ENCODE measurements at regions not wholly inside any gene's neighbourhood (a gene's known extent, or its start where the extent isn't known, plus 50 kb on each side); places are given as distances from the start of the nearest gene placed in this dataset.

DNA sequence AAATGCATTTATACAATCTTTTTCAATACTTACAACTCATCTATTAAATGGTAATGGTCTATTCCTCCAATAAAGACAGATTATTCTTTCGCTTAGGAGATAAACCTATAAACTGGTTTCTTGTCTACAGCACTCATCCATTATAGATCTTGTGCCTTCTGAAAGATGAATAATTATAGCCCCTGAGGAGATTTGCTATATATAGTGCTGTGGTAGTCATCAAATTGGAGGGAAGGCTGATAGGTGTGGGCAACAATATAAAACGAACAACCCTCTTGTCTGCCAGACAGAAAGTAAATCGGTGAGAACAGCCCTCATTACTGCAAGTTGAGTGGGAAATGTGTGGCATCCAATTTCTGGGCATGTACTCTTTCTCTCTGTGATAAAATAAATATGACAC, 292.5 kb upstream of the CNR1 start:
- Histone ChIP-seq H3K27me3 (ENCODE audit: insufficient read depth, low read length) (no peaks in the 10 kb centered on the region), H3K27ac (ENCODE audit: low read depth, low read length) (no peak overlapping the region), H3K9ac (ENCODE audit: low read length) (no peak overlapping the region), H3K36me3 (ENCODE audit: insufficient read depth, low read length) (no peaks in the 10 kb centered on the region), H3K4me3 (ENCODE audit: insufficient read depth, low read depth, low read length) (no peak overlapping the region), H3K4me2 (ENCODE audit: low read length) (no peak overlapping the region), H3K9me3 (ENCODE audit: insufficient read depth, low read depth, low read length) (no peaks in the 10 kb centered on the region), H3K4me1 (ENCODE audit: insufficient read depth, low read length) (no peaks in the 10 kb centered on the region), H2AFZ (ENCODE audit: low read depth, low read length) (no peak overlapping the region), H4K20me1 (ENCODE audit: insufficient read depth, low read length) (no peaks in the 10 kb centered on the region), H3K79me2 (ENCODE audit: insufficient read depth, low read length) (no peaks in the 10 kb centered on the region)
- Mint-ChIP-seq H3K27me3 (ENCODE audit: low read depth, unreplicated experiment) (no peaks in the 10 kb centered on the region), H3K9me3 (ENCODE audit: unreplicated experiment) (no peaks in the 10 kb centered on the region), H3K36me3 (ENCODE audit: low read depth, unreplicated experiment) (no peaks in the 10 kb centered on the region), H3K4me1 (ENCODE audit: low read depth, unreplicated experiment) (no peaks in the 10 kb centered on the region), H3K4me3 (ENCODE audit: unreplicated experiment) (no peak overlapping the region), H3K27ac (ENCODE audit: unreplicated experiment) (no peak overlapping the region)
- DNase-seq (ENCODE audit: low read depth) = no peak
- TF ChIP-seq CTCF (IDR thresholded peaks at IDR 0.05; ENCODE audit: insufficient read depth, low read depth, low read length) (no peak), EZH2 (IDR thresholded peaks at IDR 0.05; ENCODE audit: insufficient read depth, low read length) (no peak)
- no peak for FAIRE-seq

GRCh38 chr6:88456221-88456859, 290.2 kb upstream of the CNR1 start:
- no peaks in the 10 kb centered on the region for H3K79me2 ChIP-seq (ENCODE audit: insufficient read depth, low read length)
- H3K27ac ChIP-seq (ENCODE audit: low read depth, low read length) = no peak overlapping the region
- no peak for TF ChIP-seq EZH2 (IDR thresholded peaks at IDR 0.05; ENCODE audit: insufficient read depth, low read length)
- no peak for TF ChIP-seq CTCF (IDR thresholded peaks at IDR 0.05; ENCODE audit: insufficient read depth, low read depth, low read length)
- H3K9me3 ChIP-seq (ENCODE audit: insufficient read depth, low read depth, low read length) = no peaks in the 10 kb centered on the region
- FAIRE-seq = no peak
- no peaks in the 10 kb centered on the region for H3K36me3 Mint-ChIP-seq (ENCODE audit: low read depth, unreplicated experiment)
- no peaks in the 10 kb centered on the region for H3K36me3 ChIP-seq (ENCODE audit: insufficient read depth, low read length)
- DNase-seq (ENCODE audit: low read depth) = no peak
- no peaks in the 10 kb centered on the region for H4K20me1 ChIP-seq (ENCODE audit: insufficient read depth, low read length)
- H3K27me3 ChIP-seq (ENCODE audit: insufficient read depth, low read length) = no peaks in the 10 kb centered on the region
- no peaks in the 10 kb centered on the region for H3K4me1 Mint-ChIP-seq (ENCODE audit: low read depth, unreplicated experiment)
- no peak overlapping the region for H3K4me2 ChIP-seq (ENCODE audit: low read length)
- H3K9ac ChIP-seq (ENCODE audit: low read length) = no peak overlapping the region
- no peak overlapping the region for H3K4me3 Mint-ChIP-seq (ENCODE audit: unreplicated experiment)
- no peak overlapping the region for H3K27ac Mint-ChIP-seq (ENCODE audit: unreplicated experiment)
- H3K4me3 ChIP-seq (ENCODE audit: insufficient read depth, low read depth, low read length) = no peak overlapping the region
- H3K27me3 Mint-ChIP-seq (ENCODE audit: low read depth, unreplicated experiment) = no peaks in the 10 kb centered on the region
- H3K4me1 ChIP-seq (ENCODE audit: insufficient read depth, low read length) = no peaks in the 10 kb centered on the region
- H2AFZ ChIP-seq (ENCODE audit: low read depth, low read length) = no peak overlapping the region
- no peaks in the 10 kb centered on the region for H3K9me3 Mint-ChIP-seq (ENCODE audit: unreplicated experiment)

GRCh38 chr6:88455317-88455716, 289.2 kb upstream of the CNR1 start:
- H3K27ac ChIP-seq (ENCODE audit: low read depth, low read length) = no peak overlapping the region
- no peaks in the 10 kb centered on the region for H3K27me3 Mint-ChIP-seq (ENCODE audit: low read depth, unreplicated experiment)
- no peaks in the 10 kb centered on the region for H3K9me3 Mint-ChIP-seq (ENCODE audit: unreplicated experiment)
- no peak overlapping the region for H3K4me3 Mint-ChIP-seq (ENCODE audit: unreplicated experiment)
- no peak for TF ChIP-seq CTCF (IDR thresholded peaks at IDR 0.05; ENCODE audit: insufficient read depth, low read depth, low read length)
- TF ChIP-seq EZH2 (IDR thresholded peaks at IDR 0.05; ENCODE audit: insufficient read depth, low read length) = no peak
- no peaks in the 10 kb centered on the region for H3K4me1 Mint-ChIP-seq (ENCODE audit: low read depth, unreplicated experiment)
- FAIRE-seq (no peak), DNase-seq (ENCODE audit: low read depth) (no peak)
- H3K27me3 ChIP-seq (ENCODE audit: insufficient read depth, low read length) = no peaks in the 10 kb centered on the region
- no peak overlapping the region for H2AFZ ChIP-seq (ENCODE audit: low read depth, low read length)
- no peaks in the 10 kb centered on the region for H3K79me2 ChIP-seq (ENCODE audit: insufficient read depth, low read length)
- no peak overlapping the region for H3K27ac Mint-ChIP-seq (ENCODE audit: unreplicated experiment)
- no peaks in the 10 kb centered on the region for H4K20me1 ChIP-seq (ENCODE audit: insufficient read depth, low read length)
- no peaks in the 10 kb centered on the region for H3K4me1 ChIP-seq (ENCODE audit: insufficient read depth, low read length)
- H3K36me3 Mint-ChIP-seq (ENCODE audit: low read depth, unreplicated experiment) = no peaks in the 10 kb centered on the region
- H3K36me3 ChIP-seq (ENCODE audit: insufficient read depth, low read length) = no peaks in the 10 kb centered on the region
- no peak overlapping the region for H3K9ac ChIP-seq (ENCODE audit: low read length)
- H3K9me3 ChIP-seq (ENCODE audit: insufficient read depth, low read depth, low read length) = no peaks in the 10 kb centered on the region
- H3K4me3 ChIP-seq (ENCODE audit: insufficient read depth, low read depth, low read length) = no peak overlapping the region
- no peak overlapping the region for H3K4me2 ChIP-seq (ENCODE audit: low read length)

All from astrocyte (in vitro differentiated cells and primary cell).